GM21447 (cell line): ENCODE measurements at regions not wholly inside any gene's neighbourhood (a gene's known extent, or its start where the extent isn't known, plus 50 kb on each side); places are given as distances from the start of the nearest gene placed in this dataset.
"Not testable (repeated sequence)": the region's sequence is repeated elsewhere in the genome, so short reads cannot be mapped to it uniquely, and the experiment has no call there.

Experiments used
- ATAC-seq: cut with Tn5 transposase; IDR thresholded peaks from one replicate; pipeline ENCODE4 v1.9.1; 2021; ENCODE audit not compliant: unreplicated experiment

DNA sequence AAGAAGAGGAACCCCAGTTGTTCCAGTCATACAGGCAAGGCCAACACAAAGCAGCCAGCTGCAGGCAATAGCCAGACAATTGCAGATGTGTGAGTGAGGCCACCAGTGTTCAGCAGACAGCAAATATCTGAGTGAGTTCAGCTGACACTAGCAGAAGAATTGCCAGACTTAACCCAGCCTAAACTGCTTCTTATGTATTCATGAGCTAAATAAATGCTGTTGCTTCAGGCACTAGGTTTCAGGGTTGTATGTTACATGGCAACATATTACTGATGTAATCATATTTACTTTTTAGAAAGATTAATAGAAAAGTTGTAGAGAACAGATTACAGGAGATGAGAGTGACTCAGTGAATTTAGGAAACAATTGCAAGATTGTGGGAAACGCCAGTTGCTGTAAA is 129.8 kb upstream of the CHODL start:
- ATAC-seq = no peak

DNA sequence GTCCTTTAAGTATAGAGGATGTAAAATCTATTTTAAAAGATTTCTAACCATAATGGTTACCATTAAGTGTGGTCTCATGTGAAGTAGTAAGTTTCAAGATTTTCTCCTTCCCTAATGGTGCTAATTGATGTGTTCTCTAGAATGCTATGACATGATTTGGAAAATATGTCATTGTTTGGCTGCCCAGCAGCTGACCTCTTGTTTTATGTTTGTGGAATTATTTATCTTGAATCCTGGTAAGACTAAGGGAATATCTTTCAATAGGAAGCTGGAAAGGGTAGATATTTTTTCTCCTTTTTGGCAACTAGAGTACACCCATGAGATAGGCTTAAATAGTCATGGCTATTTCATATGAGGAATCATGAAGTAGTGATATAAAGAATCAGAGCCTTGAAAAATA is 139.8 kb upstream of the CHODL start:
- no peak for ATAC-seq

DNA sequence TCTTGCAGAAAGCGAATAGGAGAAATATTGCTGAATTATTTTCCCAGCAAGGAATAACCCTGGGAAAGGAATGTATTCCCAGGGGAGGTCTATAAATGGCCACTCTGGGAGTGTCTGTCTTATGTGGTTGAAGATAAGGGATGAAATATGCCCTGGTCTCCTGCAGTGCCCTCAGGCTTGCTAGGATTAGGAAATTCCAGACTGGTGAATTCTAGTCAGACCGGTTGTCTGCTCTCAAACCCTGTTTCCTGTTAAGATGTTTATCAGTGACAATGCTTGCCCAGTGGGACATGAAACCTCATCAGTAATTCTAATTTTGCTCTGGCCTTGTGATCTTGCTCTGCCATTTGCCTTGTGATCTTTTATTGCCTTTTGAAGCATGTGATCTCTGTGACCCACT is 148.2 kb upstream of the CHODL start:
- not testable (repeated sequence) for ATAC-seq

- ATAC-seq = no peak
Observed at GRCh38 chr21:18089786-18090185, 154.8 kb upstream of the CHODL start.

GRCh38 chr21:18070392-18070791 is 174.2 kb upstream of the CHODL start:
- no peak for ATAC-seq

GRCh38 chr21:18069875-18070274 is 174.8 kb upstream of the CHODL start:
- no peak for ATAC-seq

- no peak for ATAC-seq
Observed at GRCh38 chr21:18060402-18060801, 184.2 kb upstream of the CHODL start.

DNA sequence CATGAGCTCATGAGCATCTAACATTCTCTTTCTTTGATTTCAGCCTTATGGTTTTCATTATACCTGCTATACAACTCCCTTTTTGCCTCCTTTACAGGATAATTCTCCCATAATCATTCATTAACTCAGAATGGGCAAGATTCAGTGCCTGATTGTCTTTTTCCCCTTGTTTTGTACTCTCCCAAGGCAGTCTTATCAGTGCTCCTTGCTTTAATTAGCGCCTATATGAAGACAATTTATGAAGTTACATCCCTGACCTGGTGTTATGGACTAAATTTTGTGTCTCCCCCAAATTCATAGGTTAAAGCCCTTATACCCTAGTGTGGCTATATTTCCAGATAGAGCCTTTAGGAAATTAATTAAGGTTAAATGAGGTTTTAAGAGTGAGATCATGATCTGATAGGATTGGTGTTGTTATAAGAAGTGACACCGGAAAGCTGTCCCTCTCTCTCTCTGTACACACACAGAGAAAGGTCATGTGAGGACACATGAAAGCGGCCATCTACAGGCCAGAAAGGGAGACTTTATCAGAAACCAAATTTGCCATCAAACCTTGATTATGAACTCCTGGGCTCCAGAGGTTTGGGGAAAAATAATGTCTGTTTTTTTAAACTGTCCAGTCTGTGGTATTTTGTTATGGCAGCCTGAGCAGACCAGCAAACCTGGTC is 185.8 kb upstream of the CHODL start:
- no peak for ATAC-seq

DNA sequence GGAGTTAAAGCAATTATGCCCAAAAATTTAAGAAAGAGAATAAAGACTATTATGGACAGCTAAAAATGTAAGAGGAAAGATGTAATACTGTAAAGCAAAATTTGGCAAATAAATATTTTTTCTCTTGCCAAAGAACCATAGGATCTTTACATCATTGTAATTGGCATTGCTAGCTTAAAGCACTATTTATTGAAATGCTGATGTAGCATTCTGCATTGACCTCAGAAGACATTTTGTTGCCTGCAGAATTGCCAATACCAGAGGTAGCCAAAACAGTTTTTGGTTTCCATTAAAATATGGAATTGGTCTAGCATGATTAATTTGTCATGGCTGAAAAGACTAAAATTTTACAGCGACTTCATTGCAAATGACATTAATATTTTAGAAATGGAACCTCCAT is 191.5 kb upstream of the CHODL start:
- no peak for ATAC-seq

GRCh38 chr21:18049461-18049860 is 195.2 kb upstream of the CHODL start:
- ATAC-seq = no peak

DNA sequence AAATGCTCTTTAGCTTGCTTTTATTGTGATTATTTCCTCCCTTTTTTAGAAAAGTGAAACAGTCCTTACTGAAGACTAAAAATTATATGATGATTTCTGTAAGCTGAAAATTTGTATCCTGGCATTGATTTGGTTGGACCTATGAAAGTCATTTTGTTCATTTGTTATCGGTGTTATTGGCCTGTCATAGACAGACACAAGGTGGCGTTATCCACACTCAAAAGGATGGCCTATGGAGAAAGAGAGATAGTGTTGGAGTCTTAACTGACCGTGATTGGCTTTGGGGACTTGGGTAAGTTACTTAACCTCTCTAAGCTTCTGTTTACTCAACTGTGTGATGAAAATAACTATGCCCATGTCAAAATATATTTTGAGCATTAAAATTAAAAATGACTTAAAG is 203.6 kb upstream of the CHODL start:
- no peak for ATAC-seq

GRCh38 chr21:18030248-18030647 is 211.1 kb upstream of the C21orf91 start:
- ATAC-seq = no peak

GRCh38 chr21:18026359-18026758 is 207.2 kb upstream of the C21orf91 start:
- ATAC-seq = no peak

DNA sequence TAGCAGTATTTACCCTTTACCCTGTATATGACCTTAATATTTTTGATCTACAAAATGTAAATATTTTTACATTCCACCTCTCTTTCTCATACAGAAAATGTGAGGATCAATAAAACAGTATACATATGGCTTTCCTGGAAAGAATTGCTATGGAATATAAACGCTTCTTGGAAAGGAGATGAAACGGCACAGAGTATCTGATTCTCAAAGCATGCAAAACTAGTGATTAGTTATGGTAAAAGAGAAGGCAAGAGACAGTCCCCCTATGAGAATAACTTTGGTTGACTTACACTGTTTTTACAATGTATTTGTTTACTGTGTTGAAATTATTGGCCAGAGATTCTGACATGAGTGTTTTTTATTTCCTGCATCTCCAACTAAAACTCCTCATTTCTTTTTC is 204.6 kb upstream of the C21orf91 start:
- ATAC-seq = no peak

DNA sequence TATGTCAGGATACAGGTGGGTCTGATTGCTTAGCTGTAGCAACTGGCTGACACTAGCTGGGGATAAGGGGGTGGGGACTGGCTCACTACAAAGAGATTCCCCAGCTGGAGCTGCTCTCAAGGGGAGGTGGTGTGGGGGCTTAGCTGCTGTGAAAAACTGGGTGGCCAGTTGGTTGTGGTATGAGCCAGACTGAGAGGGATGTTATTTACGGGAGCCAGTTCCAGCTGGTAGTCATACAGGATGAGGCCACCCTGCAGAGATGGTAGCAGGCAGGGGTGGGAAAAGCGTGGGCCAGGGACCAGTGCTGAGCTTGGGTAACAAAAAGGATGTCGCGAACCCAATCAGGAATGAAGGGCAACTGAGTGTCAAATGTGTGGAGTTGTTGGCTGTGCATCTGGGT is 204.0 kb upstream of the C21orf91 start:
- no peak for ATAC-seq

DNA sequence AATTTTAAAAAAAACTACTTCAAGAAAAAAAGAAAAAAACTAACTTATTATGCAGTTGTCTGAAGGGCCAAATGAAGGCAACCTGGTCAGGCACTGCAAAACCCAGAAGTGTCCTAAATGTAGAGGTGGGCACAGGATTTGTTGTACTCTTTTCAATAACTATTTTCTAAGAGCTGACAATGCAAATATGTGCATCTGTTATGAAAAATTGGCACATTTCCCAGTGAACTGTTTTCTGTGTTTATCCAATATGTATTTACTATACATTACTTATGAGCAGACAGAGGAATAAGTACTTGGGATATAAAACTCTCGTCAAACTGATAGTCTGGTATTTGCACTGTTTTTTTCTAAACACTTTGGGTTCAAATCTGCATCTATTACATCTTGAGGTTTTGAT is 188.0 kb upstream of the C21orf91 start:
- no peak for ATAC-seq

DNA sequence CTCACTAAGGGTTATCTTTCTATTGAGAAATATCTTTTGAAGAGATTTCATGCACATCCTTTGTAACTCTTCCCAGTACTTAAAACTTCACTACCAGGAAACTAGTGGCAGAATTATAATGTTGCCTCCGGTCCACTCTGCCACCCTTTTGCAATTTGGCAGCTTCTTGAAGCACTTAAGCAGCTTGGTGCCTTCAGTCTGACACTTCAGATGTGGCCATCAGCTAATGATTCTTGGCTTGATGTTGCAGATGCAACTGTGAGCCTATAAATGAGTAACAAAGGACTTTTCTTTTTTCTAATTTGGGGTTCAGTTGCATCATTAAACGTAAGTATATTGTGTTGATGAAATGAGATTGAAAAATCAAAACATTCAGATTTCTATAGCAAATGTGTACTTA is 187.5 kb upstream of the C21orf91 start:
- no peak for ATAC-seq

GRCh38 chr21:18002393-18002792 is 183.2 kb upstream of the C21orf91 start:
- no peak for ATAC-seq

DNA sequence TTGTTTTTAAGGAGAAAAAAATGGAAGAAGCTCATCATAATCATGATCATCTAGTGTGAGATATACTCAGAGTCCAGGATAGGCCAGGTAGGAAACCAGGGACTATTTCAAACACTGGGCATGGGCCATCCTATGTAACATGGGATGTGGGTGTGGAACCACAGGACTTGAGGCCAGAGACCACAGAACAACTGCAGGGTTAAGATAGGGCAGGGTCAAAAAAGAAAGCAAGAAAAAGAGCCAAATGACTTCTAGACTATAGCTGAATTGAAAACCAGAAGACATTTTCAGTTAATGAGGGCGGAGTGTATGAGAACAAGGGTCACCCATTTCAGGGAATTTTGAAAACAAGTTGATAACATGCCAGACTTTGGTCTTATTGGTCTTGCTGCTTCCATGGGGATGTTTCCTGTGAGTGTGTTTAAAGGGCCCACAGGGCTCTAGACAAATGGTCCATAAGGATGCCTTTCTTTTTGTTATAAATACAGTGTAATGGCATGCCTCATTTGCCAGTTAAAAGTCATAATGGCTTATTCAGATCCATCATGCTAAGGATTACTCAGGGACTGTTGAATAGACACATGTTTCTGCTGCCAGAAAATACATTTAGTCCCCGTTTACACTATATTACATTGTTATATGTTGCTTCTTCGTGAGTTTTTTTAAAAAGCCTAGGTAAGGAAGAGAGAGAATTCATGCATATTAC is 182.0 kb upstream of the C21orf91 start:
- no peak for ATAC-seq

- not testable (repeated sequence) for ATAC-seq
Observed at GRCh38 chr21:17998599-17998998, 179.4 kb upstream of the C21orf91 start.

- ATAC-seq = no peak
Observed at GRCh38 chr21:17989780-17990179, 170.6 kb upstream of the C21orf91 start.

- no peak for ATAC-seq
Observed at GRCh38 chr21:17988102-17988437, 168.9 kb upstream of the C21orf91 start.
